ENCODE measurements at regions not wholly inside any gene's neighbourhood (a gene's known extent, or its start where the extent isn't known, plus 50 kb on each side); places are given as distances from the start of the nearest gene placed in this dataset.

DNA sequence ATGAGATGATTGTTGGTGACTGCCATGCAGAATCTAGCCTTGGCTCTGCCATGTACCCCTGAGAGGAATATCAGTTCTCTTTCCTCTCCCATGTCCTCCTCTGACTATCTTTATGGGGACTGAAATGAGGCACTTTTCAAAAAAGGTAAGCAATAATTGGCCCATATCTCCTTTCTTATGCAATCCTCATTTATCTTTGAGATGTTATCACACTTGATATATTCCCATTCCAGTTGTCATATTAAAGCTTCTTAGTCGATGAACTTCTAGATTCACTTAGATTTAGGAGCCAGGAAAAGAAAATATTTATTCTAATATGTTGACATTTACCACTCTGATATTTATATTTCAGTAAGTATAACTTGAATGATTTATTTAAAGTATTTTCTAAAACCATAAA is 55.3 kb upstream of the CXCL8 start:
- H3K27ac Mint-ChIP-seq (ENCODE audit: unreplicated experiment), result no peak overlapping the region
- no peak overlapping the region for H3K4me3 ChIP-seq (ENCODE audit: insufficient read depth, low read depth, low read length)
- H3K4me1 ChIP-seq (ENCODE audit: insufficient read depth, low read length), result no peaks in the 10 kb centered on the region
- H2AFZ ChIP-seq (ENCODE audit: low read depth, low read length), result no peak overlapping the region
- DNase-seq (ENCODE audit: low read depth), result no peak
- no peaks in the 10 kb centered on the region for H3K9me3 ChIP-seq (ENCODE audit: insufficient read depth, low read depth, low read length)
- no peak for FAIRE-seq
- TF ChIP-seq EZH2 (IDR thresholded peaks at IDR 0.05; ENCODE audit: insufficient read depth, low read length), result no peak
- TF ChIP-seq, protein P1, sequence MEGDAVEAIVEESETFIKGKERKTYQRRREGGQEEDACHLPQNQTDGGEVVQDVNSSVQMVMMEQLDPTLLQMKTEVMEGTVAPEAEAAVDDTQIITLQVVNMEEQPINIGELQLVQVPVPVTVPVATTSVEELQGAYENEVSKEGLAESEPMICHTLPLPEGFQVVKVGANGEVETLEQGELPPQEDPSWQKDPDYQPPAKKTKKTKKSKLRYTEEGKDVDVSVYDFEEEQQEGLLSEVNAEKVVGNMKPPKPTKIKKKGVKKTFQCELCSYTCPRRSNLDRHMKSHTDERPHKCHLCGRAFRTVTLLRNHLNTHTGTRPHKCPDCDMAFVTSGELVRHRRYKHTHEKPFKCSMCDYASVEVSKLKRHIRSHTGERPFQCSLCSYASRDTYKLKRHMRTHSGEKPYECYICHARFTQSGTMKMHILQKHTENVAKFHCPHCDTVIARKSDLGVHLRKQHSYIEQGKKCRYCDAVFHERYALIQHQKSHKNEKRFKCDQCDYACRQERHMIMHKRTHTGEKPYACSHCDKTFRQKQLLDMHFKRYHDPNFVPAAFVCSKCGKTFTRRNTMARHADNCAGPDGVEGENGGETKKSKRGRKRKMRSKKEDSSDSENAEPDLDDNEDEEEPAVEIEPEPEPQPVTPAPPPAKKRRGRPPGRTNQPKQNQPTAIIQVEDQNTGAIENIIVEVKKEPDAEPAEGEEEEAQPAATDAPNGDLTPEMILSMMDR (IDR thresholded peaks at IDR 0.05; ENCODE audit: insufficient read depth, low read depth, low read length), result no peak
- H3K27me3 Mint-ChIP-seq (ENCODE audit: low read depth, unreplicated experiment), result no peaks in the 10 kb centered on the region
- no peaks in the 10 kb centered on the region for H3K79me2 ChIP-seq (ENCODE audit: insufficient read depth, low read length)
- H3K9me3 Mint-ChIP-seq (ENCODE audit: unreplicated experiment), result no peaks in the 10 kb centered on the region
- H3K4me2 ChIP-seq (ENCODE audit: low read length), result no peak overlapping the region
- no peak overlapping the region for H3K4me3 Mint-ChIP-seq (ENCODE audit: unreplicated experiment)
- no peaks in the 10 kb centered on the region for H3K36me3 ChIP-seq (ENCODE audit: insufficient read depth, low read length)
- H3K27me3 ChIP-seq (ENCODE audit: insufficient read depth, low read length), result no peaks in the 10 kb centered on the region
- no peaks in the 10 kb centered on the region for H4K20me1 ChIP-seq (ENCODE audit: insufficient read depth, low read length)
- H3K27ac ChIP-seq (ENCODE audit: low read depth, low read length), result no peak overlapping the region
- H3K9ac ChIP-seq (ENCODE audit: low read length), result no peak overlapping the region
- no peaks in the 10 kb centered on the region for H3K36me3 Mint-ChIP-seq (ENCODE audit: low read depth, unreplicated experiment)
- H3K4me1 Mint-ChIP-seq (ENCODE audit: low read depth, unreplicated experiment), result peaks cover 1% of the 10 kb centered on the region

DNA sequence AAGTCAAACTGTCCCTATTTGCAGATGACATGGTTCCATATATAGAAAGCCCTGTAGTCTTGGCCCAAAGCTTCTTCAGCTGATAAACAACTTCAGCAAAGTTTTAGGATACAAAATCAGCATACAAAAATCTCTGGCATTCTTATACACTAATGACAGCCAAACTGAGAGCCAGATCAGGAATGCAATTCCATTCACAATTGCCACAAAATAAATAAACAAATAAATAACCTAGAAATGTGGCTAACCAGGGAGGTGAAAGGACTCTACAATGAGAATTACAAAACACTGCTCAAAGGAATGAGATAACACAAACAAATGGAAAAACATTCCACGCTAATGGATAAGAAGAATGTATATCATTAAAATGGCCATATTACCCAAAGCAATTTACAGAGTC is 52.9 kb upstream of the CXCL8 start:
- Mint-ChIP-seq H3K4me3 (ENCODE audit: unreplicated experiment) (no peak overlapping the region), H3K27ac (ENCODE audit: unreplicated experiment) (no peak overlapping the region), H3K27me3 (ENCODE audit: low read depth, unreplicated experiment) (no peaks in the 10 kb centered on the region), H3K4me1 (ENCODE audit: low read depth, unreplicated experiment) (peaks cover 1% of the 10 kb centered on the region), H3K9me3 (ENCODE audit: unreplicated experiment) (no peaks in the 10 kb centered on the region), H3K36me3 (ENCODE audit: low read depth, unreplicated experiment) (no peaks in the 10 kb centered on the region)
- TF ChIP-seq, protein P1 (IDR thresholded peaks at IDR 0.05; ENCODE audit: insufficient read depth, low read depth, low read length), result no peak
- TF ChIP-seq EZH2 (IDR thresholded peaks at IDR 0.05; ENCODE audit: insufficient read depth, low read length), result no peak
- no peak overlapping the region for H3K27ac ChIP-seq (ENCODE audit: low read depth, low read length)
- no peak overlapping the region for H3K4me2 ChIP-seq (ENCODE audit: low read length)
- H3K4me3 ChIP-seq (ENCODE audit: insufficient read depth, low read depth, low read length), result no peak overlapping the region
- no peaks in the 10 kb centered on the region for H3K79me2 ChIP-seq (ENCODE audit: insufficient read depth, low read length)
- no peaks in the 10 kb centered on the region for H4K20me1 ChIP-seq (ENCODE audit: insufficient read depth, low read length)
- no peaks in the 10 kb centered on the region for H3K4me1 ChIP-seq (ENCODE audit: insufficient read depth, low read length)
- H3K9me3 ChIP-seq (ENCODE audit: insufficient read depth, low read depth, low read length), result no peaks in the 10 kb centered on the region
- H3K27me3 ChIP-seq (ENCODE audit: insufficient read depth, low read length), result no peaks in the 10 kb centered on the region
- no peak for DNase-seq (ENCODE audit: low read depth)
- no peak overlapping the region for H3K9ac ChIP-seq (ENCODE audit: low read length)
- H3K36me3 ChIP-seq (ENCODE audit: insufficient read depth, low read length), result no peaks in the 10 kb centered on the region
- no peak overlapping the region for H2AFZ ChIP-seq (ENCODE audit: low read depth, low read length)
- no peak for FAIRE-seq

DNA sequence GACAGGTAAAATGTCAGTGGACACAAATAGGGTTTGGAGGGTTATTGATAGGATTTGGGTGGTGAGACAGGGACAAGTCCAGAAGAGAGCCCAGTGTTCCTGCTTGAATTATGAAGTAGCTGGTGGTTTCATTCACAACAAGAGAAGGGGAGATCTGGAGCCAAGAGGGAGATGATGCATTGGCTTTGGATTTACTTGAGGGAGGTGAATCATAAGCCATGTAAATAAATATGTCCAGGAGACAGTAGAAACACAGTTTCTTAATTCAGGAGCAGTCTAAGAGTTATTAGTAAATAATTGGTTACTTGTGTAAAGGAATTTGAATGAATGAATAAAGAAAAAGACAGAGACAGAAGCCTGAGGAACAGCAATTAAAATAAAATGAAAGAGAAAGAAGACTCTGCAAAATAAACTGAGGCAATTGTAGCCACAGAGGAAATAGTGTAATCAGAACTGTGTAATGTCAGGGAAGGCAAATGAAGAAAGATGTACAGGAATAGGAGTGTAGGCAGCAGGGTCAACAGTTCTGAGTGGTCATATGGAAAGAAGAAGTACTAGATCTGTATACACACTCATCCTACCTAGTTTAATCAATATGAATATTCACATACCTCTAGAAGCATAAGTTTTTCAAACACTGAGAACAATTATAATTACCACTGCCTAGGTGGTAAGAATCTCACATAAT is 50.2 kb upstream of the CXCL8 start:
- no peak overlapping the region for H3K4me3 ChIP-seq (ENCODE audit: insufficient read depth, low read depth, low read length)
- H3K4me3 Mint-ChIP-seq (ENCODE audit: unreplicated experiment), result no peak overlapping the region
- H3K27ac ChIP-seq (ENCODE audit: low read depth, low read length), result no peak overlapping the region
- H3K4me1 Mint-ChIP-seq (ENCODE audit: low read depth, unreplicated experiment), result no peaks in the 10 kb centered on the region
- H3K9me3 ChIP-seq (ENCODE audit: insufficient read depth, low read depth, low read length), result no peaks in the 10 kb centered on the region
- H4K20me1 ChIP-seq (ENCODE audit: insufficient read depth, low read length), result no peaks in the 10 kb centered on the region
- no peaks in the 10 kb centered on the region for H3K36me3 Mint-ChIP-seq (ENCODE audit: low read depth, unreplicated experiment)
- H3K79me2 ChIP-seq (ENCODE audit: insufficient read depth, low read length), result no peaks in the 10 kb centered on the region
- no peaks in the 10 kb centered on the region for H3K36me3 ChIP-seq (ENCODE audit: insufficient read depth, low read length)
- no peak overlapping the region for H3K9ac ChIP-seq (ENCODE audit: low read length)
- DNase-seq (ENCODE audit: low read depth), result peak; percentile 58
- TF ChIP-seq, protein P1 (IDR thresholded peaks at IDR 0.05; ENCODE audit: insufficient read depth, low read depth, low read length), result no peak
- TF ChIP-seq EZH2 (IDR thresholded peaks at IDR 0.05; ENCODE audit: insufficient read depth, low read length), result no peak
- no peaks in the 10 kb centered on the region for H3K4me1 ChIP-seq (ENCODE audit: insufficient read depth, low read length)
- no peaks in the 10 kb centered on the region for H3K27me3 Mint-ChIP-seq (ENCODE audit: low read depth, unreplicated experiment)
- no peak overlapping the region for H3K4me2 ChIP-seq (ENCODE audit: low read length)
- H3K9me3 Mint-ChIP-seq (ENCODE audit: unreplicated experiment), result no peaks in the 10 kb centered on the region
- no peak overlapping the region for H3K27ac Mint-ChIP-seq (ENCODE audit: unreplicated experiment)
- FAIRE-seq, result no peak
- H2AFZ ChIP-seq (ENCODE audit: low read depth, low read length), result no peak overlapping the region
- H3K27me3 ChIP-seq (ENCODE audit: insufficient read depth, low read length), result no peaks in the 10 kb centered on the region
